Activated naive CD8-positive, alpha-beta T cell (primary cell): ENCODE measurements at regions not wholly inside any gene's neighbourhood (a gene's known extent, or its start where the extent isn't known, plus 50 kb on each side); places are given as distances from the start of the nearest gene placed in this dataset.

ENCODE experiments used
- H3K27ac Mint-ChIP-seq: one replicate; pipeline ENCODE4 v1.8.0; 2021; ENCODE audit warnings: mixed read lengths
- H3K27me3 Mint-ChIP-seq: one replicate; pipeline ENCODE4 v1.8.0; 2021; ENCODE audit warnings: mixed read lengths
- H3K36me3 Mint-ChIP-seq: one replicate; pipeline ENCODE4 v1.8.0; 2021; ENCODE audit warnings: mixed read lengths
- H3K4me1 Mint-ChIP-seq: one replicate; pipeline ENCODE4 v1.8.0; 2021; ENCODE audit warnings: low read depth, mixed read lengths
- H3K4me3 Mint-ChIP-seq: one replicate; pipeline ENCODE4 v1.8.0; 2021; ENCODE audit warnings: mild to moderate bottlenecking, mixed read lengths
- H3K9me3 Mint-ChIP-seq: one replicate; pipeline ENCODE4 v1.8.0; 2021; ENCODE audit warnings: low read depth, mixed read lengths

- peaks cover 13% of the 10 kb centered on the region for H3K27me3 Mint-ChIP-seq
- no peak overlapping the region for H3K27ac Mint-ChIP-seq
- H3K36me3 Mint-ChIP-seq: no peaks in the 10 kb centered on the region
- no peak overlapping the region for H3K4me3 Mint-ChIP-seq
- no peaks in the 10 kb centered on the region for H3K4me1 Mint-ChIP-seq
- no peaks in the 10 kb centered on the region for H3K9me3 Mint-ChIP-seq
Measured at GRCh38 chr12:67202011-67202677, 67.0 kb upstream of the CAND1 start.

DNA sequence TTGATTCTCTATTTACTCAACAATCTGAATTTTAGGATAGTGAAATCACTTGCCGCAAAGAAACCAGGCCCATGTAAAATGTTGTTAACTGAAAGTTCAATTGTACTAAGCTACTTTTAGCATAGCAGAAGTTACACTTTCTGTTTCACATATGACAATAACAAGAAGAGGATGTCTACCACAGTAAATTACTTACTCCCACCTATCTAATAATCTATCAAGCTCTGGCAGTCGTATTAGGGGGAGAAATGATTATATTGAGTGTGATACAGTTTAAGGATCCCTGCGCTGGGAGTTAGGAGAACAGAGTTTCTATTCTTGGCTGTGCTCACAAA, 66.5 kb upstream of the CAND1 start:
- Mint-ChIP-seq H3K9me3 (no peaks in the 10 kb centered on the region), H3K27ac (no peak overlapping the region), H3K36me3 (no peaks in the 10 kb centered on the region), H3K4me1 (no peaks in the 10 kb centered on the region), H3K4me3 (no peak overlapping the region), H3K27me3 (peaks cover 10% of the 10 kb centered on the region)

DNA sequence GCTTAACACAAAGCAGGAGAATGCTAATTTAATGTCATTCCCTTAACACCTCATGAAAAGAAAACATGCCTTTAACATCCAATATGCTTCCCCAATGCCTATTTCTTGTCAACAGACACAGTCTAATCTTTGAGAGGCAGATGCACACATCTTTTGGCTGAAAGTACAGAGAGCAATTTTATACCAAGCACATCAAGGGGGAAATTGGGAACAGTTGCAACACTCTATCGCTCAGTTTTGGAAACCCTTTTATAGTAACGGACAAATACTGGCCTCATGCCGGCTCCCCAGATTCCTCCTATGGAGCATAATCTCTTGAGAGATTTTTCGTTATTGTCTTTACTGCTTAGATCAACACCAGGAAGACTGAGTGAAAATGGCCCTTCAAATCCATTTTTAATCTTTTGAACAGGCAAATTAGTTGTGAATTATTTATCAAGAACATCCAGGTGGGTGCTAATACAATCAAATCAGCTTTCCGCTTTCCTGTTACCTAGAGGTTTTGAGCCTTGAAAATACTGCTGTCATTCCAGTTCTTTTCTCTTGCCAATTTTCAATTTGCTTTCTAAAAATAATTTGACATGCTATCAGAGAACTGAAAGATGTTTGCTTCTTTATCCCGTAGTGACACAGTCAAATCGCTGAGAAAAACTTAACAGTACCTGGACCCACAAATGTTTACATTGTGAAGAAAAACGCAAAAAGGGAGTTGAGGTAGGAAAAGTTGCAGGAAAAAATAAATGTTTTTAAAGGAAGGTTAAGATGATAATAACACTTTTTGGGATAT, 60.7 kb upstream of the CAND1 start:
- H3K36me3 Mint-ChIP-seq: no peaks in the 10 kb centered on the region

GRCh38 chr12:67211029-67211428, 58.1 kb upstream of the CAND1 start:
- H3K27ac Mint-ChIP-seq: no peak overlapping the region

More for the DNA sequence above, 60.7 kb upstream of the CAND1 start:
- H3K4me3 Mint-ChIP-seq: no peak overlapping the region
- no peak overlapping the region for H3K27ac Mint-ChIP-seq
- no peaks in the 10 kb centered on the region for H3K4me1 Mint-ChIP-seq
- peaks cover 15% of the 10 kb centered on the region for H3K27me3 Mint-ChIP-seq
- H3K9me3 Mint-ChIP-seq: no peaks in the 10 kb centered on the region

GRCh38 chr12:67211494-67211893, 57.7 kb upstream of the CAND1 start:
- Mint-ChIP-seq H3K27ac (no peak overlapping the region), H3K4me3 (no peak overlapping the region), H3K36me3 (no peaks in the 10 kb centered on the region), H3K9me3 (no peaks in the 10 kb centered on the region), H3K4me1 (no peaks in the 10 kb centered on the region), H3K27me3 (peaks cover 15% of the 10 kb centered on the region)

More at GRCh38 chr12:67211029-67211428, 58.1 kb upstream of the CAND1 start:
- Mint-ChIP-seq H3K4me3 (no peak overlapping the region), H3K4me1 (no peaks in the 10 kb centered on the region), H3K36me3 (no peaks in the 10 kb centered on the region), H3K9me3 (no peaks in the 10 kb centered on the region), H3K27me3 (peaks cover 15% of the 10 kb centered on the region)

- Mint-ChIP-seq H3K36me3 (no peaks in the 10 kb centered on the region), H3K4me3 (no peak overlapping the region), H3K27me3 (no peaks in the 10 kb centered on the region), H3K27ac (no peak overlapping the region), H3K4me1 (no peaks in the 10 kb centered on the region), H3K9me3 (no peaks in the 10 kb centered on the region)
Measured at GRCh38 chr12:67217647-67218046, 51.5 kb upstream of the CAND1 start.
